AG08395 (cell line): ENCODE measurements at regions not wholly inside any gene's neighbourhood (a gene's known extent, or its start where the extent isn't known, plus 50 kb on each side); places are given as distances from the start of the nearest gene placed in this dataset.
A peak's percentile ranks its signal among the peaks of the same experiment; 100 is the strongest.
"Not testable (repeated sequence)": the region's sequence is repeated elsewhere in the genome, so short reads cannot be mapped to it uniquely, and the experiment has no call there.

Source experiments
- DNase-seq: peaks from one replicate; pipeline ENCODE4 v3.0.0; 2012; ENCODE audit warnings: mixed read lengths, low spot score

DNA sequence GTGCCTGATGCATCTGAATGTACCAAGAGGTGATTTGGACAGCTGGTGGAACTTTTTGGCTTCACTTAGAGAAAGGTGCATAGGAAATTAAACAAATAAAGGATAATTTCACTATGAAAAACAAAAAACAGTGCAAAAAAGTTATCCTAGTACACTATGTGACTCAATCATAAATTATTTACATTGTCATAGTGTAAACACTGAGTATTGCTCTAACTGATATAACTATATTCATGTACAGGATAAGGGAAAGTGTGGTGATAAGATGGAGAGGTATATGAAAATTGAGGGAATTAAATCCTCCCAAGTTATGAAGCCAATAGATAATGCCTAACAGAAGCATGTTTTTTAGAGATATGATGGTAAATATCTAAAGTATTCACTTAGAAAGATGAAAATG, 50.2 kb upstream of the CPNE4 start:
- DNase-seq: no peak

DNA sequence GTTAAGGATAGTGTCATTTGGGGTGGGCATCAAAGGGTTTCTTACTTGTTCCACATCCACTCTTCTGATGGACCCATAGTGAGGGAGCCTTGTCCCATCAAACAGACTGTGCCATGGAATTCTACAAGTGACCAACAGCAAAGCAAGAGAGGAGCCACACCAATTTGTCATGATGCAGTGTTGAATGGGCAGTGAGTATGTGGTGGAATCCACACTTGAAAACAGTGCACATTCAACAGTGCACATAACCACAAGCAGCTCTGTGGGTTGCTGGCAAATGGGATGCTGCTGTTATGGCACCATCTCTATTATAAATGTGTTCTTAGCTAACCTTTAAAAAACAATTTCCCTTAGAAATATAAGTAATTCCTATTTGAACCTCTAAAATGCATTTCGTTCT, 52.5 kb upstream of the CPNE4 start:
- no peak for DNase-seq

DNA sequence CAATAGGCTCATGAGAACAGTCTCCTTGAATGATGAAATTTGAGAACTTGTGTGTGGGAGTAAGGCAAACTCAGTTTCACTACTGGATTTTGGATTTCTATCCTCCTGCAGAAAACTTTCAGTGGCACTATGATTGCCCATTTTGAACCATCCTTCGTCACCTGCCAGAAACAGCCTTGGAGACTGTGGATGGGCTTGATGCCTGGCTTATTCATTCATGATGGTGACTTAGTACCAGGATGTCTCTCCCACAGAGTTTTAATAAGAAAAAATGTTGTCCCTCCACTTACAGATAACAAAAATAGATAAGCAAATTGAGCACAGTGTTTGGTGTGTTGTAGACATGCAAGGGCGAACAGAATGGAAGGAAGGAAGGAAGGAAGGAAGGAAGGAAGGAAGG, 53.5 kb upstream of the CPNE4 start:
- no peak for DNase-seq

DNA sequence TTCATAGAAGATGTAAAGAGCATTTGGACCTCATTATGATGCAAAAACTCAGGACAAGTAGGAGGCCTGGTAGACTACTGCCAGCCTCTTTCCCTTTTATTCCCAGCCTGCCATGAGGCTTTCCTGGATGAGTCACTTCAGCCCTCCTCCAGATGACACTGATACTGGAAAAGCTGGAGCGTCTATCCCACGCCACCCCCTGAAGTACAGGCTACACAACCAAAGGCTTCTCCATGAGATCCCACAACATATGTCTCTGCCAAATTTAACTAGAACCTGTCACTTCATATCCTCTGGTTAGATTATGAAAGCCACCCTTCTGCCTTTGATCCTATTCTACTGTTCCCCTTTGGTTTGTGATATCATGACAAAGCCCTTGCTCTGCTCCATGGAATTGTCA, 56.1 kb upstream of the CPNE4 start:
- no peak for DNase-seq

DNA sequence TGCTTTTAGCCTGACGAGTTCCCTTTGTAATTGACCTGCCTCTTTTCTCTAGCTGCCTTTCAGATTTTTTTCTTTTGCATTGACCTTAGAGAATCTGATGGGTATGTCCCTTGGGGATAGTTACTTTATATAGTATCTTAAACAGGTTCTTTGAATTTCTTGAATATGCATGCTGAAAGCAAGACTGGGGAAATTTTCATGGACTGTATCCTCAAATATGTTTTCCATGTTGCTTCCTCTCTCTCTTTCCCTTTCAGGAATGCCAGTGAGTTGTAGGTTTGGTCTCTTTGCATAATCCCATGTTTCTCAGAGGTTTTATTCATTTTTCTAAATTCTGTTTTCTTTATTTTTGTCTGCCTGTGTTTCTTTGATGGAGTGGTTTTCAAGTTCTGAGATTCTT, 81.8 kb upstream of the CPNE4 start:
- DNase-seq: no peak

DNA sequence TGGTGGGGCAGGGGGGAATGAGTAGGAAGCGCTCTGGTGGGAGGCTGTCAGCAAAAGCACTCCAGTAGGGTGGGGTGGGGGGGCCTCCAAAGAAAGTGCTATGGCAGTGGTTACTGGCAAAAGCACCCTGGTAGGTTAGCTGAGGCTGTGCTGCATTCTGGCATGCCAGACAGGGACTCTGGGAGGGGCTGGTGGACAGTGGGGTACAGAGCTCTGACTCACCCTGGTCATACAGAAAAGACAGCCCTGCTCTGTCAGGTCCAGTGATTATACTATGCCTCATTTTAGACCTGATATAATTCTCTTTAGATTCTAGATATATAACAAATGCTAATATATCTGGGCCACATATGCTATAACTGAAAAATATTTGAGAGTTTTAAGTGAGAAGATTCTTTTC, 82.8 kb upstream of the CPNE4 start:
- no peak for DNase-seq

DNA sequence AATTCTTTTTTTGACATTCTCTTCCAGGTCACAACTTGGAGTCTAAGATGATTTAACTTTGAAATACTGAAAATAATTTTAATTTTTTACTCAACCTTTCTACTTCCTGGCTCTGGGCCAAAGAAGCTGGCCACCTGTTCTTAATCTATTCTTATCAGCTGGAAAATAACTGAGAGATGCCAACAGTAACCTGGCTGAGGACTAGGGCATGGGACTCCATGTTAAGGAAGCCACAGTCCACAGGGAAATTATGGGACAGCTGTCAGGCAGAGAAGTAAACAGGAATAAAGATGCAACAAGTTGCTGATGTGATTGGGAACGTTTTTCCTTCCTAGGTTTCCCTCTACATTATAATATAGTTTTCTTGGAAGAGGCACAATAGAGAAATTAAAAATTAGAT, 84.7 kb upstream of the CPNE4 start:
- DNase-seq: no peak

DNA sequence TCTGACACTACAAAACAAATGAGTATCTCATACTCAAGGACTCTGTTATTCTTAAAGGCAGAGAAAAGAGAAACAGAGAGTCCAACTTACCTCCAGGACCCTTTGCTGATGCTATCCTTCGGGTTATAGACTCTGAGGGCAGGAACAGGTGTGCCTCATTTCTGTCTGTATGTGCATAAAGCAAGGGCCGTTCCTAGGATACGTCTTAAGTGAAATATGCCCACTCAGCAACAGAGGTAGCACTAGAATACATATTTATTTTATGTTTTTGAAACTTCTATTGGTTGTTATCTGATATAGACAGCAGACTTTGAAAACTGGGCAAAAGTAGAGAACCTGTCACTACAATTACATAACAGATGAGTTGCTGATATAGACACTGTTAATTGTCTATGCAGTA, 89.3 kb upstream of the CPNE4 start:
- DNase-seq: no peak

DNA sequence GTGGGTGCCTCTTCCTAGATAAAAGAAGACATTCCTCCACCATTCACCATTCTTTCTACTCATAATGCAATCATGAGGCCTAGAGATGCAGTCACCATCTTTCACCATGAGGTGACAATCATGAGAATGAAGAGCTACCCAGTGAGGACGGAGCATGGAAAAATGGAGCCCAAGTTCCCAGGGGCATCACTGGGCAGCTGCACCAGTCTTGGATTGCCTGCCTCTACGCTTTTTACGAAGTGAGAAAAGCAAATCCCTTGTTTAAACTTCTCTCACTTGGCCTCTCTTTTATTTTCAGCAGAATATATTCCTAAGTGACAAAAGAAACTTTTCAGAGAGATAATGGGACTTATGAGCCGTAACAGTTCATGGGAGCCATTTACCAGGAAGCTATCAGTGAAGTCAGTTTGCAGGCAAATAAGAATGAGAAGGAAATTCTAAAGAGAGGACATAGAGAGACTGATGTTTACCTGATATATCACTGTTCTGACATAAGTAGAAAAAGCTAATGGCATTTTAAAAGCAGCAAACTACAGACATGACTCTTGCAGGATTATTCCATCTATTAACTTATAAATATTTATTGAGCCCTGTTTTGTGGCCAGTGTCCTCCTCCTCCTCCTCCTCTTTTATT, 90.0 kb upstream of the CPNE4 start:
- no peak for DNase-seq

DNA sequence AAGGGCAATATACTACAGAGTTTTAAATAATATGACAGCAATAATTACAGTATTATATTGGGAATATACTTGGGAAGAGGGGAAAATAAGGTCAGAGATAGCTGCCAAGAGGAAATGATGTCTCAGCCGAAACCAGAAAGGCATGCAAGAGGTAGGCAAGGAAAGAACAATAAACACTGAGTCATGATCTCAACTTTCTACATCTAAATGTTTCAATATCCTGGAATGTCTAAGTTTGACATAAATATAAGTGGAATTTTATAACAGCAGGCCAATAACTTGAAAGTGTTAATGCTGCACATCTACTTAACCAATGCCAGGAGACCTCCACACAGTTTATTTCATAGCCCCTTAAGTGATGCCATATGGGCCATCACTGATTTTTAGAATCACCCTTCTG, 99.8 kb upstream of the CPNE4 start:
- peak; percentile 70 for DNase-seq

DNA sequence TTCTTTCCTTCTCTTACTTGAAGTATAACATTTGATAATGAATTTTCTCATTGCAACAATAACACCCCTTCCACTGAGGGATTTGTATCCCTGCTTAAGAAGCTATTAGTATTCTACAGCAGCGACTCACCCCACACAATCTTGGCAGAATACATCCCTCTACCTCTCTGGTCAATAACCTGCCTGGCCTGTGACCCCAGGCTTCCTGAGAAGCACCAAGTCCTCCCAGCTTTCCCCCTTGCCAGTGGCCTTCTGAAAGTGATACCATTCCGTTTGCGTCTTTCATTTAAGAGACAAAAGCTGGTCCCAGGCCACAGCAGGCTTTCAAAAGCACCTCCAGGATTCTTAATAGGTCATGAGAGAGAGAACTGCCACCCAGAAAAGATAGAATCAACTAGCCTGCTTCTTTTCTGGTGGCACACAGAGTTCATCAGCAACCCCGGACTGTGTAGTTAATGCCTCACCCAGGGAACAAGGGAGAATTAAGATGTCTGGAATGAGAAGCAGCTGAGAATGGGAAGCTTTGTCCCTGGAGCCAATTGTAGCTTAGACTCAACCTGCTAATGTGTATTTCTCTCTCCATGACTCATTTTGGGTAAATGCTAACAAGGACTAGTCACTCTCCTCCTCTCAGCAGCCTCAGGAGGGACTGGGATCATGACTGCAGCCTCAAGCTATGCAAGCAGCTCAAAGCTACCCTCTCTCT, 101.0 kb upstream of the CPNE4 start:
- DNase-seq: peak; percentile 95

DNA sequence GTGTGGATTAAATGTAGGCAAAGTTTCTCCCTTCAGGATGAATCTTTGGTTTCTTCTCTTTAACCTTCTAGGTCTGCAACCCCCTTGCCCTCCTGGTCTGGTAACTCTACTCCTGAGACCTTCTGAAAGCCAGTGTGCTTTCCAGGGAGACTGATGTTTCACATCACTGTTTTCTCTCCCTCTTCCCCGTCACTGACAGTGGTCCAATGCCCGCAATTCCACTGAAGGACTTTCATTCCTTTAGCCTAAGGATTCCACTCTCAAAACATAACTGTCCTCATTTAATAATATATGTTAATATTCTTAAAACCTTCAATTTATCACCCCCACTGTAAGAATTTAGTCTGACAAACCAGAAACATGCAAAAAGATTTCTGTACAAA, 101.5 kb upstream of the CPNE4 start:
- DNase-seq: no peak

DNA sequence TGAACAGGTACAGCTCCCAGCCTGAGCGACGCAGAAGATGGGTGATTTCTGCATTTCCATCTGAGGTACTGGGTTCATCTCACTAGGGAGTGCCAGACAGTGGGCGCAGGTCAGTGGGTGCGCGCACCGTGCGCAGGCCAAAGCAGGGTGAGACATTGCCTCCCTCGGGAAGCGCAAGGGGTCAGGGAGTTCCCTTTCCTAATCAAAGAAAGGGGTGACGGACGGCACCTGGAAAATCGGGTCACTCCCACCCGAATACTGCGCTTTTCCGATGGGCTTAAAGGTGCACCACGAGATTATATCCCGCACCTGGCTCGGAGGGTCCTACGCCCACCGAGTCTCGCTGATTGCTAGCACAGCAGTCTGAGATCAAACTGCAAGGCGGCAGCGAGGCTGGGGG, 102.1 kb upstream of the CPNE4 start:
- DNase-seq: not testable (repeated sequence)

DNA sequence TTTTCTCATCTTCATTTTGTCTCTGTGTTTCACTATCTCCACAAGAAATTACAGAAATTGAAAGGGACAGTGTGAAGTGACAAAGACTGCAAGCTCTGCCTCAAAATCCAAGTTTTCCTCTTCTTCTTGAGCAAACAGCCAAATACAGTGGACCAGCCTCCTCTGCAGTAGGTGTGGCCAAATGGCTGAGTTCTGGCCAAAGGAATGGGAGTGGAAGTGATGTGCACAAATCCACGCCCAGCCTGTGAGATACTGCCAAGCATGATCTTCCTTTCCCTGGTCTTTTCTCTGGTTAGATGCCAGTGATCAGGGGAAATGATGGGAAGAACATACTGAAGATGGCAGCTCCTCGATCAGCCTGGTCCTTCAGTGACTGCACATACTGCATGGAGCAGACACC, 111.0 kb upstream of the CPNE4 start:
- peak; percentile 32 for DNase-seq

DNA sequence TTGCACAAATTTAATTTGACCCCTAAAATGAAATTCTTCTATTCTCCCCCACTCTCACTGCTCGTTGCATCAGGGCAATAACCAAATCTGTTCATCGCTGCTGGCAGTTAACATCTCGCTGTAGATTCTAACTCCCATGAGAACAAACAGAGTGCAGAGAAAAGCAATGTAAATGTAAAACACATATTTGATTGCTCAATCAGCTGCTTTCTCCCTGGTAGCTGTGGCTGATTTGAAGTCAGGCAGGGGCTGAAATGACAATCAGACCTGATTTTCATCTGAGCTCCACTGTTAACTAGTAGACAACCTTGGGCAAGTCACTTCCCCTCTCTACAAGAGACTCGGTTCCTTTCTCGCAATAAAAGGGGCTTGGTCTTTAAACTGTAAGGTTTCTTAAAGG, 119.8 kb upstream of the CPNE4 start:
- no peak for DNase-seq

DNA sequence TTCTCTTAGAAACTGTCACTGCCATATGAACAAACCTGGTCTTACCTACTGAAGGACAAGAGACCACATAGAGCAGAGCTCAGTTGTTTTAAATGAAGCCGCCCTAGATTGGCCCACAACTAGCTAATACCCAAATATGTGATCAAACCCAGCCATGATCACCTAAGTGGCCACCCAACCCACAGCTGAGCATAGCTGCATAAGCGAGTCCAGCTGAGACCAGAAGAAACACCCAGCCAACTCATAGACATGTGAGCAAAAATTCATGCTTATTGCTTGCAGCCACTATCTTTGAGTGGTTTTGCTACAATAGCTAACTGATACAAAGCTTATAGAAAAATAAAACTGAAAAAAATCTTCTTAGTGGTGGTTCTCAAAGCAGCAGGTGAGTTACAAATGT, 124.3 kb upstream of the CPNE4 start:
- DNase-seq: no peak

DNA sequence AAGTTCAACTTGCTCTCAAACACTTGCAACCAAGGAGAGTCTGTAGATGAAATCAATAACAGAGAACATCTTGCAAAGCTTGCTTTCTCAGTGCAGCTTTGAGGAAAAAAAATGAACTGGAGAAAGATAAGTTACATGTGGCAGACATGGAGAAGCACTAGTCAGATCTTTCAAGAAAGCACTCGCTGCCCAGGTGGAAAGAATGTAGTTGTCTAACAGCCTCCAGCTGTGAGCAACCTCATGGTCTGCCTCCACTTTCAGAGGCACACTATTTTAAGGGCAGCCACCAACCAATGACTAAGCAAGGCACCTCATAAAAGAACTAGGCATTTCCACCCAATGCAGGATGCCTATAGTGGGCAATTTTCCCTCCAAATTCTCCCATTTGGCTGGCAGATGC, 125.4 kb upstream of the CPNE4 start:
- DNase-seq: no peak

DNA sequence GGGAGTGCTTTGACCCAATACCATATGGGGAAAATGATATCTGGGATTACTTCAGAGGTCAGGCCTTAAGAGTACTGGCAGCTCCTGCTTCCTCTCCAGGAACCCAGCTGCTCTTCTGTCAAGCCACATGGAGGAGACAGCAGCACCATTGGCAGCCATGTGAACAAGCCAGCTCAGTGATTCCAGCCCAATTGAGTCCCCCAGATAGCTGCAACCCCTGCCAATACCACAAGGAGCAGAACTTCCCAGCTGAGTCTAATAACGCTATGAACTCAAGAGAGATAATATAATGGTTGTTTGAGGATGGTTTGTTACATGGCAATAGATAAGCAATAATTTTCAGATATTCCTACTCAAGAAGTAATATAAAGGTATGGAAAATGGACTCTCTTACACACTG, 126.8 kb upstream of the CPNE4 start:
- no peak for DNase-seq

DNA sequence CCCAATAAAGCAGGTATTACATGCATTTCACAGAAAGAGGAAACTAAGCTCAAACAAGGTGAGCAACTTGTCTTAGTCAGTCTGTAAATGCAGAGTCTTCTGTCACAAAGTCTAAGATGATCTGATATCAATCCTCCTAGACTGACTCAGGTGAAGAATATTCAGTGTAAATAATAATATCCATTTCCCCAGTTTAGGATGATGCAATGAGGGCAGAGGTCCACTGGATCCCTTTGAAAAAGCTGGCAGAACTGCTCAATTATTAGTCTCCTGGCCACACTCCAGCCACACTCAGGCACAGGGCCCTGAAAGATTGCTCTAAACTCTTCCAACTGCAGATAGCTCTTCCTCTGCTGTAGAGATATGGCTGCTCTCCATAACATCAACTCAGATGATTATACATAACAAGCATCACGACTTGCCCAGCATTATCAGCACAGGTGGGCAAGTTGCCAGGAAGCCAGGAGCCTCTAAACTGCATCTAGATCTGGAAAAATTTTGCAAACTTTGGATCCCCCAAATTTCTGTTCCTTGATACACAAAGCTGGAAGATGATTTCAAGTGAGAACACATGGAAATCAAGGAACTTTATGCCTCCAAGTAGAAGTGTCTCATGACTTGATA, 129.8 kb upstream of the CPNE4 start:
- no peak for DNase-seq

DNA sequence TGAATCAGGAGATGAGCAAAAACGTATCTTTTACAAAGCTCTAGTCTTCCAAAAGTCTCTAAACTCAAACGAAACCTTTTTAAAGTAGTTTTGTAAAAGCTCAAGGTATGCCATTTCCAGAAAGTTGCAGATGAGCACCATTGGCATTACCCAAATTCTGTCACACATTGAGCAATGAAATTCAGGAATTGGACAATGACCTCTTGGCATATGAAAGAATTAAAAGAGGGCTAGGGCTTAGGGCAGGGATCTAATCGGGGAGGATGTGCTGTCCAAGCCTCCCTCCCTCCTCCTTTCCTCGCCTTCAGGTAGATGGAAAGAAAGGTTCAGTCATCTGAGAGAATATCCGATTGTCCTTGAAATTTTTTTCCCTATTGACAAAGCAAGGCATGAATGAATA, 133.1 kb upstream of the CPNE4 start:
- DNase-seq: no peak

DNA sequence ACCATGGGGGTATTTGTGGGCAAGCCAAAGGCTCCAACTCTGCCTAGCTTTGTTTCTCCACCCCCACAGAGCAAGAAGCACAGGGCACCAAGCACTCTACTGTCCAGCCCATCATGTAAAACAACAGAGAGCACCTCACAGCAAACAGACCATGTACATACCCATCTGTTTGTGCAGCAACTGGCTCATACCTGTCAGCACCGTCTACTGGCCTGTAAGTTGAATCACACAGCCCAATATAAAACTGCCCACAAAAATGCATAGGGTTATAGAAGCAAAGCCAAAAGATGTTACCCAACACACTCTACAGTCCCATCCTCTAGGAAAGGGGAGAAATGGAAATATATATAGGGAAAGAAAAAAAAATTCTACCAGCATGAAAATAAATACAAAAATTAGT, 139.7 kb upstream of the CPNE4 start:
- no peak for DNase-seq

DNA sequence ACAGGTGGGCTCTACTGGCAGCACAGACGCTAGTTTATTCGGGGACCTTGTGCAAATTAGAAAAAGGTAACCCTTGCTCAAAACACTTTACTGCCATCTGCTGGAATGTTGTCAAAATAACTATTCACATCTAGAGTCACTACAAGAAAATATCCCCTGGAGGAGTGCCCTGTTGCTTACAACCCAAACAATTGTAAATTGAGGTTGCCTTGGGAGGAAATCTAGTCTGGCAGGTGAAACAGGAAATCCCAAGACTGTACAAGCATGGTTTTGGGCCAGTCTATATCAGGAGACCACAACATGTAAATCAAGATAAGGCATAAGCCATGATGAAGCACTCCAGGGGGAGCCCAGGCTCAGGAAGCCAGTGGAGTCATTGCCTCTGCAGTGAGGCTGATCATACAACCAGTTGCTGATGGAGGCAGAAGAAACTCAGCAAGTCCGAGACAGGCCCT, 136.8 kb upstream of the ACP3 start:
- peak; percentile 60 for DNase-seq

DNA sequence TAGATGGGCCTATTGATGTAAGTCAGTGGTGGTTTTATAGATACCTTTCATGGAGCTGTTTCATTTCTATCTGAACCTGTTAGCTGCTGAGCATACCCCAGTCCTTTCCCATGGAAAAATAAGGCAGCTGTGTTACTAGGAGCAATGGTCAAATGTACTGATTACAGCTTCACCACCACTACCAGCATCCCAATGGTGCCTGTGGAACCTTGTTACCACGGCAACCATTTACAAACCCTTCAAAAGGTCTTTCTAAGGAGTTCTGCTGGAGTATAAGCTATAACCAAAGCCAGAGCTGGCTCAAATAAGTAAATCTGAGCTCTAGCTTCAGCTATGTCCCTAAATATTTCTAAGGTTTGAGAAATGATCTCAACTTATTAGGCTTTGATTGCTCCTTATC, 133.4 kb upstream of the ACP3 start:
- DNase-seq: no peak

DNA sequence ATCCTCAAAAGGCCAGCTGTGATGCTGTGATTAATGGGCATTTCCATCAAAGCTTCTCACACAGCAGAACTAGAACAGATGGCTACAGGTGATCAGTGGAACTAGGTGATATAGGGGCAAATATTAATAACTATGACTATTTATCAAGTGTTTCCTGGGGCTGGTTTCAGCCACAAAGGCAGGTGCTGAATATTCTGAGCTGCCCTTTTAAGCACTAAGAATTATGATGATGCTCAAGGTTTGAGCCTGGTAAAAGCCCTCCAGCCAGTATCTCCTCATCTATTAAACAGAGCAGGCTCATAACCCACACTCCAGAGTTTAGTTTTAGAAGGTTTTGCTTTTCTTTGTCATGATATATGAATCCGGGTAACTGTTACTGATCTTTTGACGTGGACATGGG, 129.5 kb upstream of the ACP3 start:
- no peak for DNase-seq
